Upper lobe of left lung (tissue), 4 donors: ENCODE measurements at regions not wholly inside any gene's neighbourhood (a gene's known extent, or its start where the extent isn't known, plus 50 kb on each side); places are given as distances from the start of the nearest gene placed in this dataset.

ENCODE experiments used
- CTCF ChIP-seq, 6 experiments: fragments of 450-650 bp in 4 of 6; fragments of 200-600 bp in 2 of 6; sonication (generic) in 2 of 6; IDR thresholded peaks; one replicate each; pipeline ENCODE4 v1.5.1; 2016 to 2019; ENCODE audit warnings: antibody characterized with exemption in 6 of 6
- POLR2A ChIP-seq, 4 donors: fragments of 450-650 bp; IDR thresholded peaks; one replicate each; pipeline ENCODE4 v1.5.1; 2016 to 2017; ENCODE audit warnings: antibody characterized with exemption in 4 of 4, mild to moderate bottlenecking in 2 of 4
- POLR2AphosphoS5 ChIP-seq, 2 donors: sonication (generic); formaldehyde crosslinking; IDR thresholded peaks; one replicate each; pipeline ENCODE4 v1.5.1; 2017; ENCODE audit warnings: antibody characterized with exemption in 2 of 2

GRCh38 chr14:101373690-101374295, 187.5 kb upstream of the DIO3 start:
- TF ChIP-seq CTCF (IDR thresholded peaks at IDR 0.05) = no peak
- TF ChIP-seq POLR2A (IDR thresholded peaks at IDR 0.05) = no peak
- no peak for TF ChIP-seq POLR2AphosphoS5 (IDR thresholded peaks at IDR 0.05)
